CD4-positive, alpha-beta T cell (primary cell): ENCODE measurements at regions not wholly inside any gene's neighbourhood (a gene's known extent, or its start where the extent isn't known, plus 50 kb on each side); places are given as distances from the start of the nearest gene placed in this dataset.

Experiments
- ATAC-seq: fragments of 200-7000 bp; cut with Tn5 transposase; one replicate; pipeline ENCODE4 v1.10.0; 2022; ENCODE audit warnings: mild to moderate bottlenecking; ENCODE audit not compliant: poor library complexity
- CTCF ChIA-PET: fragments of 350-600 bp; sonication (Branson Sonifier 250); formaldehyde crosslinking; loops from one replicate; lab custom pipeline; 2021; ENCODE audit warnings: antibody characterized with exemption, inconsistent platforms; lab: Charles Lee
- POLR2A ChIA-PET: fragments of 350-600 bp; sonication (Branson Sonifier 250); formaldehyde crosslinking; loops from one replicate; lab custom pipeline; 2021; ENCODE audit warnings: antibody characterized with exemption, inconsistent platforms; lab: Charles Lee
- DNase-seq, 14 experiments: peaks; one replicate each; pipeline ENCODE4 v3.0.0-alpha.2; 2013 to 2020; ENCODE audit warnings: mixed read lengths in 2 of 14
- H3K27ac ChIP-seq, 2 donors: one replicate each; pipeline versions ENCODE4 v1.5.1 to v1.7.0; 2013; ENCODE audit warnings: low read length in 2 of 2, low read depth in 1 of 2, mild to moderate bottlenecking in 1 of 2
- H3K27me3 ChIP-seq, 2 experiments: 1 replicate in 1 of 2; 2 replicates in 1 of 2; pipeline versions ENCODE4 v1.6.1 to v1.7.0; 2013; ENCODE audit warnings: low read length in 2 of 2, control low read depth in 1 of 2, mild to moderate bottlenecking in 1 of 2, moderate library complexity in 1 of 2; ENCODE audit not compliant: insufficient read depth in 2 of 2, control insufficient read depth in 1 of 2
- H3K36me3 ChIP-seq: one replicate; pipeline ENCODE4 v1.6.1; 2013; ENCODE audit warnings: low read length, control low read depth; ENCODE audit not compliant: insufficient read depth
- H3K4me1 ChIP-seq: one replicate; pipeline ENCODE4 v1.6.1; 2013; ENCODE audit warnings: low read length, control low read depth; ENCODE audit not compliant: insufficient read depth
- H3K4me3 ChIP-seq: one replicate; pipeline ENCODE4 v1.5.1; 2013; ENCODE audit warnings: mild to moderate bottlenecking, low read length, moderate library complexity
- H3K9me3 ChIP-seq, 2 experiments: 1 replicate in 1 of 2; 2 replicates in 1 of 2; pipeline versions ENCODE4 v1.6.1 to v1.7.0; 2013; ENCODE audit warnings: low read length in 2 of 2, mild to moderate bottlenecking in 2 of 2, control low read depth in 1 of 2, moderate library complexity in 1 of 2; ENCODE audit not compliant: control insufficient read depth in 1 of 2, insufficient read depth in 1 of 2
- H3K27ac Mint-ChIP-seq: one replicate; pipeline ENCODE4 v1.8.0; 2020; ENCODE audit warnings: mixed read lengths
- H3K27me3 Mint-ChIP-seq: one replicate; pipeline ENCODE4 v1.8.0; 2021; ENCODE audit warnings: mixed read lengths
- H3K36me3 Mint-ChIP-seq: one replicate; pipeline ENCODE4 v1.8.0; 2021; ENCODE audit warnings: low read depth, mixed read lengths
- H3K4me1 Mint-ChIP-seq: one replicate; pipeline ENCODE4 v1.8.0; 2021; ENCODE audit warnings: low read depth, mixed read lengths
- H3K4me3 Mint-ChIP-seq: one replicate; pipeline ENCODE4 v1.8.0; 2020; ENCODE audit warnings: mild to moderate bottlenecking, mixed read lengths
- H3K9me3 Mint-ChIP-seq: one replicate; pipeline ENCODE4 v1.8.0; 2020; ENCODE audit warnings: mixed read lengths
- CTCF ChIP-seq: fragments of 200-600 bp; IDR thresholded peaks from one replicate; pipeline ENCODE4 v1.8.0; 2022; ENCODE audit warnings: antibody characterized with exemption, mild to moderate bottlenecking
- intact Hi-C, 2 experiments: fragments of 100-400 bp; cut with DNase I in 1 of 2; cut with micrococcal nuclease in 1 of 2; formaldehyde crosslinking; loops; one replicate each; pipeline versions ENCODE4 v1.15.1 to v1.9.0; 2023 to 2025; cut with DNase I, micrococcal nuclease

- intact Hi-C loops, result no loop called here
- Histone ChIP-seq H3K9me3 (peaks cover 0 to 11% of the 10 kb centered on the region in 2 experiments), H3K4me3 (no peak overlapping the region), H3K27me3 (no peaks in the 10 kb centered on the region), H3K36me3 (no peaks in the 10 kb centered on the region), H3K4me1 (peaks cover 2% of the 10 kb centered on the region), H3K27ac (no peak overlapping the region)
- Mint-ChIP-seq H3K9me3 (peaks cover 12% of the 10 kb centered on the region), H3K27ac (no peak overlapping the region), H3K27me3 (no peaks in the 10 kb centered on the region), H3K4me3 (no peak overlapping the region), H3K36me3 (no peaks in the 10 kb centered on the region), H3K4me1 (peaks cover 18% of the 10 kb centered on the region)
- ChIA-PET POLR2A (no interaction called here), CTCF (no interaction called here)
- ATAC-seq, result no peak
- no peak for TF ChIP-seq CTCF
- no peak for DNase-seq
These were observed 550.7 kb downstream of the MN1 start for GRCh38 chr22:27250886-27251285.

GRCh38 chr22:27251563-27251962, 550.0 kb downstream of the MN1 start:
- POLR2A ChIA-PET, result no interaction called here
- Mint-ChIP-seq H3K27ac (no peak overlapping the region), H3K4me3 (no peak overlapping the region), H3K9me3 (peaks cover 15% of the 10 kb centered on the region), H3K36me3 (no peaks in the 10 kb centered on the region), H3K4me1 (peaks cover 14% of the 10 kb centered on the region), H3K27me3 (no peaks in the 10 kb centered on the region)
- no peak overlapping the region for H3K27ac ChIP-seq
- no peak overlapping the region for H3K4me3 ChIP-seq
- peaks cover 2% of the 10 kb centered on the region for H3K4me1 ChIP-seq
- no peaks in the 10 kb centered on the region for H3K27me3 ChIP-seq
- TF ChIP-seq CTCF, result no peak
- ATAC-seq (no peak), DNase-seq (no peak)
- CTCF ChIA-PET, result no interaction called here
- H3K36me3 ChIP-seq, result no peaks in the 10 kb centered on the region
- intact Hi-C loops, result no loop called here
- peaks cover 0 to 11% of the 10 kb centered on the region in 2 experiments for H3K9me3 ChIP-seq

GRCh38 chr22:27252282-27253049, 549.1 kb downstream of the MN1 start:
- Mint-ChIP-seq H3K4me3 (no peak overlapping the region), H3K27me3 (no peaks in the 10 kb centered on the region), H3K9me3 (peaks cover 16% of the 10 kb centered on the region), H3K27ac (no peak overlapping the region), H3K4me1 (peaks cover 5% of the 10 kb centered on the region), H3K36me3 (no peaks in the 10 kb centered on the region)
- Histone ChIP-seq H3K27ac (no peak overlapping the region), H3K9me3 (peaks cover 0 to 15% of the 10 kb centered on the region in 2 experiments), H3K4me1 (peaks cover 2% of the 10 kb centered on the region), H3K36me3 (no peaks in the 10 kb centered on the region), H3K4me3 (no peak overlapping the region), H3K27me3 (no peaks in the 10 kb centered on the region)
- ATAC-seq, result no peak
- ChIA-PET CTCF (no interaction called here), POLR2A (no interaction called here)
- no peak for TF ChIP-seq CTCF
- intact Hi-C loops, result no loop called here
- DNase-seq, result peak in 2 of 14 experiments; percentile 3 to 30
